ENCODE measurements at regions not wholly inside any gene's neighbourhood (a gene's known extent, or its start where the extent isn't known, plus 50 kb on each side); places are given as distances from the start of the nearest gene placed in this dataset.

- TF ChIP-seq CTCF (IDR thresholded peaks at IDR 0.05; ENCODE audit: extremely low read depth in 1 of 2, insufficient read depth in 1 of 2, low read depth in 1 of 2, low read length in 2 of 2) (no peak), EZH2 (IDR thresholded peaks at IDR 0.05; ENCODE audit: borderline replicate concordance, low read depth, low read length, severe bottlenecking) (no peak), POLR2A (IDR thresholded peaks at IDR 0.05; ENCODE audit: low read depth, low read length) (no peak), POLR2AphosphoS5 (IDR thresholded peaks at IDR 0.05; ENCODE audit: insufficient read depth, low read depth, low read length) (no peak), JUN (IDR thresholded peaks at IDR 0.05; ENCODE audit: borderline replicate concordance, insufficient read depth, insufficient read length, low read depth) (no peak), GATA2 (IDR thresholded peaks at IDR 0.05; ENCODE audit: insufficient read depth, insufficient read length, low read depth, low read length) (no peak), MYC (IDR thresholded peaks at IDR 0.05; ENCODE audit: low read depth, low read length) (no peak), FOS (IDR thresholded peaks at IDR 0.05; ENCODE audit: borderline replicate concordance, insufficient read depth, low read length) (no peak)
- TF ChIP-seq, protein P1, sequence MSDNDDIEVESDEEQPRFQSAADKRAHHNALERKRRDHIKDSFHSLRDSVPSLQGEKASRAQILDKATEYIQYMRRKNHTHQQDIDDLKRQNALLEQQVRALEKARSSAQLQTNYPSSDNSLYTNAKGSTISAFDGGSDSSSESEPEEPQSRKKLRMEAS (IDR thresholded peaks at IDR 0.05; ENCODE audit: insufficient read depth, insufficient read length): no peak
Observed at GRCh38 chr2:64934530-64934929, 54.7 kb upstream of the SLC1A4 start.

Data from endothelial cell of umbilical vein (primary cell).